Head of caudate nucleus (tissue), 42 donors: ENCODE measurements at regions not wholly inside any gene's neighbourhood (a gene's known extent, or its start where the extent isn't known, plus 50 kb on each side); places are given as distances from the start of the nearest gene placed in this dataset.

Experiments used
- DNase-seq, 42 donors: peaks; one replicate each; pipeline versions ENCODE4 v3.0.0 to v3.0.0-alpha.2; 2020 to 2021; ENCODE audit warnings: mixed read lengths in 7 of 42
- intact Hi-C: fragments of 100-400 bp; cut with DNase I; formaldehyde crosslinking; loops from one replicate; pipeline ENCODE4 v1.15.0; 2022

DNA sequence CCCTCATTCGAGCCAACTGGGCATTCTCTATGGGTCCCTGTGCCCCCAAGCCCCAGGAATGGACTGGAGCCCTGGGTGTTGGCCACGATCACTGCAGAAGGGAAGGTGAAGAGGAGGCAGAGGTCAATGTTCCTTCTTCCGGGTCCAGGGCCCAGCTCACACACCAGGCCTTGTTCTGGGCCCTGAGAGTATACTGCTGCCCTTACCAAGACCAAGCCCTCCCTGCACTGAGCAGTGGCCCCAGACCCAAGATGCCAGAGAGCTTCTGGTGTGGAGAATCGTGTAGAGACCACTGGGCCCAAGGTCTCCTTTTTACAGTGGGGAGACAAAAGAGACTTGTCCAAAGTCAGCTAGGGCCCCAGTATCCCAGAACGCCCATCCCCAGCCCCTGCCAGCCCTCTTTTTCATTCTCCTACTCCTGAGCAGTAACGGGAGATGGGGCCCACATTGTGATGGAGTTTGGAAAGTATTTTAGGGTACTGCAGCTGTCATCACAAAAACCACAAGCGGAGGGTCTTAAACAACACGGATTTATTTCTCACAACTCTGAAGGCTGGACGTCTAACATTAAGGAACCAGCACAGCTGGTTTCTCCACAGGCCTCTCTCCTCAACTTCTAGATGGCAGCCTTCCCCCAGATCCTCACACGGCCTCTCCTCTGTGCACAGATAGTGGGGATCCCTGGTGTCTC lies 79.4 kb downstream of the PDGFA start:
- no peak for DNase-seq
- intact Hi-C loops: no loop called here

GRCh38 chr7:441684-442421 lies 77.8 kb downstream of the PDGFA start:
- intact Hi-C loops: no loop called here
- DNase-seq: no peak

GRCh38 chr7:442457-442856 lies 77.2 kb downstream of the PDGFA start:
- intact Hi-C loops: no loop called here
- DNase-seq: no peak

GRCh38 chr7:443279-443833 lies 76.3 kb downstream of the PDGFA start:
- DNase-seq: no peak
- intact Hi-C loops: no loop called here

- intact Hi-C loops: no loop called here
- DNase-seq: peak in 12 of 42 donors; percentile 24 to 59 (median 34)
These were observed 75.0 kb downstream of the PDGFA start for GRCh38 chr7:444606-445005.

GRCh38 chr7:445020-445419 lies 74.6 kb downstream of the PDGFA start:
- intact Hi-C loops: no loop called here
- DNase-seq: no peak

DNA sequence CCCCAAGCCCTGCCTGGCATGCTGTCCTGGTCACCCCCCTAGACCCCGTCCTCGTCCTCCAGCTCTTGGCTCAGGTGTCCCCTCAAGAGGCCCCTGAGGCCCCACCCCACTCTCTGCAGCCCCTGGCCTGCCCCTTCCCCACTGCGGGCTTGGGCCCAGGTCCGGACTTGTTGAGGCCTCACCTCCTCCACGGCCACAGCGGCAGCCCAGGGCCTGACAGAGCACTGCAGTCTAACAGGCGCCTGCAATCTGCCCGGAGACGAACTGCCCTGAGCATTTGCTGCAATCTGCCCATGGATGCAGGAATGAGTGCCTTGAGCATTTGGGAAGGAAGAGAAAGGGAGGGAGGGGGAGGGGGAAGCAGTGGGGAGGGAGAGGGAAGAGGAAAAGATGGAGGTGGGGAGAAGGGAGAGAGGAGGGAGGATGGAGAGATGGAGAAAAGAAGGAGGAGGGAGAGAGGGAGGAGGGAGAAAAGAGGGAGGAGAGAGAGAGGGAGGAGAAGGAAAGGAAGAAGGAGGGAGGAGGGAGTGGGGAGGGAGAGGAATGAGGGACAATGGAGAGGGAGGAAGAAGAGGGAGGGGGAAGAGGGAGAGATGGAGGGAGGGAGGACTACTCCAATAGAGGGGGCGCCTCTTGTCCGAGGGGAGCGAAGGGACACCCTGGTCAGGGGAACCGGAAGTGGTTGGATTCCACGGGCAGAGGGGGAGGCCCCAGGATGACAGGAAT lies 73.9 kb downstream of the PDGFA start:
- no peak for DNase-seq
- intact Hi-C loops: no loop called here

GRCh38 chr7:446289-446935 lies 73.2 kb downstream of the PDGFA start:
- intact Hi-C loops: no loop called here
- no peak for DNase-seq
